ENCODE measurements at regions not wholly inside any gene's neighbourhood (a gene's known extent, or its start where the extent isn't known, plus 50 kb on each side); places are given as distances from the start of the nearest gene placed in this dataset.

DNA sequence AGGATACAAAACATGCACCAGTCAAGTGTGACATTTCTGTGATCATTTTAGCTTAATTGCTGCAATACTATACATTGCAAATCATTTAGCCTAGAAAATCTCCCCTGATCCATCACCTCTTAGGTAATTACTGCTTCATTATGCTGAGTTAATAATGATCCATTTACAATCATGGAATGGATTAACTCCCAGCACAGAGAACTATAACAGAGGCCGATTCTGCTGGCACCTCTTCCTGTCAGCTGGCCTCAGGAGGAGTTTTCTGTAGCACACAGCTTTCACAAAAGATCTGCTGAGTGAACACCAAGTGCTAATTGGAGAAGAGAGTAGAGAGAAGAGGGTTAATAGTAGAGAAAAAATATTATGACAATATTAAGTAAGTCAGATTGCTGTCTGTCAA is 591.8 kb upstream of the KIRREL3 start:
- Histone ChIP-seq H3K4me2 (no peak overlapping the region), H3K9ac (no peak overlapping the region), H3K9me2 (no peaks in the 10 kb centered on the region), H3K36me3 (replicated peaks in 1 of 2; ENCODE audit: control insufficient read depth in 1 of 2, insufficient read depth in 2 of 2, low read length in 1 of 2) (no peaks in the 10 kb centered on the region), H4K20me1 (ENCODE audit: insufficient read depth) (no peaks in the 10 kb centered on the region), H3K27me3 (ENCODE audit: insufficient read depth) (no peaks in the 10 kb centered on the region), H3K4me3 (ENCODE audit: low read depth in 2 of 2, low read length in 1 of 2) (no peak overlapping the region), H3K9me3 (no peaks in the 10 kb centered on the region), H3K4me1 (ENCODE audit: control insufficient read depth in 1 of 2, insufficient read depth in 2 of 2, low read depth in 1 of 2, low read length in 1 of 2) (no peaks in the 10 kb centered on the region; a peak in 1 of 4 replicates), H2AFZ (ENCODE audit: low read depth) (no peak overlapping the region), H3F3A (replicated peaks; ENCODE audit: insufficient read depth) (no peaks in the 10 kb centered on the region), H3K27ac (ENCODE audit: low read depth in 2 of 2, low read length in 1 of 2) (no peak overlapping the region), H3K79me2 (ENCODE audit: insufficient read depth) (no peaks in the 10 kb centered on the region)
- 11% methylated on average over 1 of the region's 1 CpG for WGBS (ENCODE audit: low lambda C conversion rate)
- ChIA-PET CTCF (no interaction called here), POLR2A (no interaction called here)
- no peak for TF ChIP-seq GABPA (IDR thresholded peaks at IDR 0.05; ENCODE audit: low read depth)
- no peak for TF ChIP-seq FOSL2 (IDR thresholded peaks at IDR 0.05; ENCODE audit: borderline replicate concordance, low read depth)
- TF ChIP-seq, protein P1, sequence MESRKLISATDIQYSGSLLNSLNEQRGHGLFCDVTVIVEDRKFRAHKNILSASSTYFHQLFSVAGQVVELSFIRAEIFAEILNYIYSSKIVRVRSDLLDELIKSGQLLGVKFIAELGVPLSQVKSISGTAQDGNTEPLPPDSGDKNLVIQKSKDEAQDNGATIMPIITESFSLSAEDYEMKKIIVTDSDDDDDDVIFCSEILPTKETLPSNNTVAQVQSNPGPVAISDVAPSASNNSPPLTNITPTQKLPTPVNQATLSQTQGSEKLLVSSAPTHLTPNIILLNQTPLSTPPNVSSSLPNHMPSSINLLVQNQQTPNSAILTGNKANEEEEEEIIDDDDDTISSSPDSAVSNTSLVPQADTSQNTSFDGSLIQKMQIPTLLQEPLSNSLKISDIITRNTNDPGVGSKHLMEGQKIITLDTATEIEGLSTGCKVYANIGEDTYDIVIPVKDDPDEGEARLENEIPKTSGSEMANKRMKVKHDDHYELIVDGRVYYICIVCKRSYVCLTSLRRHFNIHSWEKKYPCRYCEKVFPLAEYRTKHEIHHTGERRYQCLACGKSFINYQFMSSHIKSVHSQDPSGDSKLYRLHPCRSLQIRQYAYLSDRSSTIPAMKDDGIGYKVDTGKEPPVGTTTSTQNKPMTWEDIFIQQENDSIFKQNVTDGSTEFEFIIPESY (IDR thresholded peaks at IDR 0.05; ENCODE audit: borderline replicate concordance, low read depth) = no peak
- TF ChIP-seq FOXM1 (IDR thresholded peaks at IDR 0.05; ENCODE audit: low read depth) = no peak
- TF ChIP-seq, protein P2, sequence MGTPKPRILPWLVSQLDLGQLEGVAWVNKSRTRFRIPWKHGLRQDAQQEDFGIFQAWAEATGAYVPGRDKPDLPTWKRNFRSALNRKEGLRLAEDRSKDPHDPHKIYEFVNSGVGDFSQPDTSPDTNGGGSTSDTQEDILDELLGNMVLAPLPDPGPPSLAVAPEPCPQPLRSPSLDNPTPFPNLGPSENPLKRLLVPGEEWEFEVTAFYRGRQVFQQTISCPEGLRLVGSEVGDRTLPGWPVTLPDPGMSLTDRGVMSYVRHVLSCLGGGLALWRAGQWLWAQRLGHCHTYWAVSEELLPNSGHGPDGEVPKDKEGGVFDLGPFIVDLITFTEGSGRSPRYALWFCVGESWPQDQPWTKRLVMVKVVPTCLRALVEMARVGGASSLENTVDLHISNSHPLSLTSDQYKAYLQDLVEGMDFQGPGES (IDR thresholded peaks at IDR 0.05; ENCODE audit: low read depth, low read length) = no peak
- no peak for TF ChIP-seq SIN3A (IDR thresholded peaks at IDR 0.05; ENCODE audit: borderline replicate concordance, low read depth, low read length)
- TF ChIP-seq RAD21 (IDR thresholded peaks at IDR 0.05; ENCODE audit: low read length) = no peak
- no peak for TF ChIP-seq TAF1 (IDR thresholded peaks at IDR 0.05; ENCODE audit: borderline replicate concordance, low read depth, low read length)
- TF ChIP-seq, protein P3, sequence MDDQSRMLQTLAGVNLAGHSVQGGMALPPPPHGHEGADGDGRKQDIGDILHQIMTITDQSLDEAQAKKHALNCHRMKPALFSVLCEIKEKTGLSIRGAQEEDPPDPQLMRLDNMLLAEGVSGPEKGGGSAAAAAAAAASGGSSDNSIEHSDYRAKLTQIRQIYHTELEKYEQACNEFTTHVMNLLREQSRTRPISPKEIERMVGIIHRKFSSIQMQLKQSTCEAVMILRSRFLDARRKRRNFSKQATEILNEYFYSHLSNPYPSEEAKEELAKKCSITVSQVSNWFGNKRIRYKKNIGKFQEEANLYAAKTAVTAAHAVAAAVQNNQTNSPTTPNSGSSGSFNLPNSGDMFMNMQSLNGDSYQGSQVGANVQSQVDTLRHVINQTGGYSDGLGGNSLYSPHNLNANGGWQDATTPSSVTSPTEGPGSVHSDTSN (IDR thresholded peaks at IDR 0.05) = no peak
- no peak for TF ChIP-seq RFX5 (IDR thresholded peaks at IDR 0.05; ENCODE audit: low read length)
- TF ChIP-seq TEAD4 (IDR thresholded peaks at IDR 0.05; ENCODE audit: borderline replicate concordance, insufficient read depth) = no peak
- TF ChIP-seq SMC3 (IDR thresholded peaks at IDR 0.05; ENCODE audit: low read depth, low read length) = no peak
- TF ChIP-seq, protein P4, sequence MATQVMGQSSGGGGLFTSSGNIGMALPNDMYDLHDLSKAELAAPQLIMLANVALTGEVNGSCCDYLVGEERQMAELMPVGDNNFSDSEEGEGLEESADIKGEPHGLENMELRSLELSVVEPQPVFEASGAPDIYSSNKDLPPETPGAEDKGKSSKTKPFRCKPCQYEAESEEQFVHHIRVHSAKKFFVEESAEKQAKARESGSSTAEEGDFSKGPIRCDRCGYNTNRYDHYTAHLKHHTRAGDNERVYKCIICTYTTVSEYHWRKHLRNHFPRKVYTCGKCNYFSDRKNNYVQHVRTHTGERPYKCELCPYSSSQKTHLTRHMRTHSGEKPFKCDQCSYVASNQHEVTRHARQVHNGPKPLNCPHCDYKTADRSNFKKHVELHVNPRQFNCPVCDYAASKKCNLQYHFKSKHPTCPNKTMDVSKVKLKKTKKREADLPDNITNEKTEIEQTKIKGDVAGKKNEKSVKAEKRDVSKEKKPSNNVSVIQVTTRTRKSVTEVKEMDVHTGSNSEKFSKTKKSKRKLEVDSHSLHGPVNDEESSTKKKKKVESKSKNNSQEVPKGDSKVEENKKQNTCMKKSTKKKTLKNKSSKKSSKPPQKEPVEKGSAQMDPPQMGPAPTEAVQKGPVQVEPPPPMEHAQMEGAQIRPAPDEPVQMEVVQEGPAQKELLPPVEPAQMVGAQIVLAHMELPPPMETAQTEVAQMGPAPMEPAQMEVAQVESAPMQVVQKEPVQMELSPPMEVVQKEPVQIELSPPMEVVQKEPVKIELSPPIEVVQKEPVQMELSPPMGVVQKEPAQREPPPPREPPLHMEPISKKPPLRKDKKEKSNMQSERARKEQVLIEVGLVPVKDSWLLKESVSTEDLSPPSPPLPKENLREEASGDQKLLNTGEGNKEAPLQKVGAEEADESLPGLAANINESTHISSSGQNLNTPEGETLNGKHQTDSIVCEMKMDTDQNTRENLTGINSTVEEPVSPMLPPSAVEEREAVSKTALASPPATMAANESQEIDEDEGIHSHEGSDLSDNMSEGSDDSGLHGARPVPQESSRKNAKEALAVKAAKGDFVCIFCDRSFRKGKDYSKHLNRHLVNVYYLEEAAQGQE (IDR thresholded peaks at IDR 0.05; ENCODE audit: low read depth, low read length) = no peak
- no peak for TF ChIP-seq MEF2A (IDR thresholded peaks at IDR 0.05; ENCODE audit: borderline replicate concordance, low read depth)
- TF ChIP-seq, protein P5, sequence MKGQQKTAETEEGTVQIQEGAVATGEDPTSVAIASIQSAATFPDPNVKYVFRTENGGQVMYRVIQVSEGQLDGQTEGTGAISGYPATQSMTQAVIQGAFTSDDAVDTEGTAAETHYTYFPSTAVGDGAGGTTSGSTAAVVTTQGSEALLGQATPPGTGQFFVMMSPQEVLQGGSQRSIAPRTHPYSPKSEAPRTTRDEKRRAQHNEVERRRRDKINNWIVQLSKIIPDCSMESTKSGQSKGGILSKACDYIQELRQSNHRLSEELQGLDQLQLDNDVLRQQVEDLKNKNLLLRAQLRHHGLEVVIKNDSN (IDR thresholded peaks at IDR 0.05; ENCODE audit: borderline replicate concordance, low read depth) = no peak
- TF ChIP-seq, protein P6, sequence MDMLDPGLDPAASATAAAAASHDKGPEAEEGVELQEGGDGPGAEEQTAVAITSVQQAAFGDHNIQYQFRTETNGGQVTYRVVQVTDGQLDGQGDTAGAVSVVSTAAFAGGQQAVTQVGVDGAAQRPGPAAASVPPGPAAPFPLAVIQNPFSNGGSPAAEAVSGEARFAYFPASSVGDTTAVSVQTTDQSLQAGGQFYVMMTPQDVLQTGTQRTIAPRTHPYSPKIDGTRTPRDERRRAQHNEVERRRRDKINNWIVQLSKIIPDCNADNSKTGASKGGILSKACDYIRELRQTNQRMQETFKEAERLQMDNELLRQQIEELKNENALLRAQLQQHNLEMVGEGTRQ (IDR thresholded peaks at IDR 0.05; ENCODE audit: borderline replicate concordance, low read depth, low read length) = no peak
- TF ChIP-seq POLR2AphosphoS5 (IDR thresholded peaks at IDR 0.05; ENCODE audit: low read depth, low read length) = no peak
- no peak for TF ChIP-seq EZH2phosphoT487 (IDR thresholded peaks at IDR 0.05; ENCODE audit: borderline replicate concordance, low read depth)
- no peak for DNase-seq

All from SK-N-SH (cell line).